ENCODE measurements at regions not wholly inside any gene's neighbourhood (a gene's known extent, or its start where the extent isn't known, plus 50 kb on each side); places are given as distances from the start of the nearest gene placed in this dataset.

GRCh38 chr11:129728581-129728980 lies 87.1 kb upstream of the TMEM45B start:
- Histone ChIP-seq H3K36me3 (no peaks in the 10 kb centered on the region), H3K4me1 (no peaks in the 10 kb centered on the region), H3K27me3 (peaks cover 0 to 12% of the 10 kb centered on the region in 2 donors), H3K9me3 (no peaks in the 10 kb centered on the region), H3K27ac (no peak overlapping the region), H3K4me3 (no peak overlapping the region)
- no peak for DNase-seq
- no peak for TF ChIP-seq CTCF (IDR thresholded peaks at IDR 0.05)
- intact Hi-C loops (cut with DNase I; ENCODE audit: low total_unique reads), result no loop called here

- intact Hi-C loops (cut with DNase I; ENCODE audit: low total_unique reads), result no loop called here
These were observed 86.4 kb upstream of the TMEM45B start for GRCh38 chr11:129729216-129729615.

GRCh38 chr11:129729823-129730222 lies 85.8 kb upstream of the TMEM45B start:
- H3K4me3 ChIP-seq, result no peak overlapping the region
- no peak for DNase-seq
- no peak for TF ChIP-seq CTCF (IDR thresholded peaks at IDR 0.05)
- H3K9me3 ChIP-seq, result no peaks in the 10 kb centered on the region
- H3K36me3 ChIP-seq, result no peaks in the 10 kb centered on the region
- no peak overlapping the region for H3K27ac ChIP-seq
- no peaks in the 10 kb centered on the region for H3K4me1 ChIP-seq
- H3K27me3 ChIP-seq, result peaks cover 0 to 15% of the 10 kb centered on the region in 2 donors
- intact Hi-C loops (cut with DNase I; ENCODE audit: low total_unique reads), result no loop called here

More at GRCh38 chr11:129729216-129729615, 86.4 kb upstream of the TMEM45B start:
- peaks cover 0 to 15% of the 10 kb centered on the region in 2 donors for H3K27me3 ChIP-seq
- no peak for TF ChIP-seq CTCF (IDR thresholded peaks at IDR 0.05)
- H3K9me3 ChIP-seq, result no peaks in the 10 kb centered on the region
- no peak for DNase-seq
- H3K4me3 ChIP-seq, result no peak overlapping the region
- H3K36me3 ChIP-seq, result no peaks in the 10 kb centered on the region
- no peaks in the 10 kb centered on the region for H3K4me1 ChIP-seq
- no peak overlapping the region for H3K27ac ChIP-seq

GRCh38 chr11:129731316-129731715 lies 84.3 kb upstream of the TMEM45B start:
- intact Hi-C loops (cut with DNase I; ENCODE audit: low total_unique reads), result no loop called here
- H3K27me3 ChIP-seq, result peaks cover 0 to 11% of the 10 kb centered on the region in 2 donors
- no peaks in the 10 kb centered on the region for H3K9me3 ChIP-seq
- no peak overlapping the region for H3K4me3 ChIP-seq
- DNase-seq, result no peak
- no peak for TF ChIP-seq CTCF (IDR thresholded peaks at IDR 0.05)
- H3K4me1 ChIP-seq, result no peaks in the 10 kb centered on the region
- H3K36me3 ChIP-seq, result no peaks in the 10 kb centered on the region
- H3K27ac ChIP-seq, result no peak overlapping the region

- no peak for TF ChIP-seq CTCF (IDR thresholded peaks at IDR 0.05)
- DNase-seq, result no peak
- Histone ChIP-seq H3K4me3 (no peak overlapping the region), H3K27me3 (peaks cover 0 to 17% of the 10 kb centered on the region in 2 donors), H3K27ac (no peak overlapping the region), H3K9me3 (no peaks in the 10 kb centered on the region), H3K4me1 (no peaks in the 10 kb centered on the region), H3K36me3 (no peaks in the 10 kb centered on the region)
- intact Hi-C loops (cut with DNase I; ENCODE audit: low total_unique reads), result no loop called here
These were observed 82.7 kb upstream of the TMEM45B start for GRCh38 chr11:129732941-129733340.

GRCh38 chr11:129733384-129733783 lies 82.3 kb upstream of the TMEM45B start:
- Histone ChIP-seq H3K4me3 (no peak overlapping the region), H3K9me3 (no peaks in the 10 kb centered on the region), H3K27me3 (peaks cover 0 to 18% of the 10 kb centered on the region in 2 donors), H3K36me3 (no peaks in the 10 kb centered on the region), H3K27ac (no peak overlapping the region), H3K4me1 (no peaks in the 10 kb centered on the region)
- TF ChIP-seq CTCF (IDR thresholded peaks at IDR 0.05), result no peak
- intact Hi-C loops (cut with DNase I; ENCODE audit: low total_unique reads), result no loop called here
- no peak for DNase-seq

All from tibial artery (tissue), 4 donors.